Pons (tissue), 1 donor: ENCODE measurements at regions not wholly inside any gene's neighbourhood (a gene's known extent, or its start where the extent isn't known, plus 50 kb on each side); places are given as distances from the start of the nearest gene placed in this dataset.
A peak's percentile ranks its signal among the peaks of the same experiment; 100 is the strongest.

ENCODE experiments used
- DNase-seq: peaks from one replicate; pipeline ENCODE4 v3.0.0-alpha.2; 2016; ENCODE audit warnings: low spot score

DNA sequence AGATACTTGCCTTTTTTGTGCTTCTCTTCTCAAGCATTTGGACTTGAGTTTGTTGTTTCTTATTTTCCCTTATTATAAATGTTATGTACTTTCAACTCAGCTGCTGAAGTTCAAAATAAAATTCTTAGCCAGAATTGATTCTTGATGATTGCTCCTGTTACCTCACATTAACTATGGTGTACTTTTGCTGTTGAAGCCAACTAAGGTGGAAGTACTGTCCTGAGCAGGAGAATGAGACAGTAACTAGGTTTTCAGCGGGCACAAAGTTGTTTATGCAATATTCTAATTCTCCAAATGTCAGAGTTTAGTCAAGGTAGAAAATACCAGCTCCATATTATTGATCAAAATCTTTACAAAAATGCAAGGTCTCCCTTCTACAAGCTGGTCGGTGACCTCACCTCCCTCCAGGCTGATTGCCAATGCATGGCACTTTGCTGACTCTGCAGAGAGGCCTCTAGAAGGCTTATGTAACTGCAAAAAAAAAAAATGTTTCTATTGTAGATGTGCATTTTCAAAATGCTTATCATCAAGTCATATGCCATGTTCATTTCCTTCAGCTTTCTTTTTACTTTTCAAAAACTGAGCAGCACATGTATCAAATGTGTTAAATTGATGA lies 1783.5 kb upstream of the WWC1 start:
- DNase-seq = no peak

- no peak for DNase-seq
These were observed 1782.4 kb upstream of the WWC1 start for GRCh38 chr5:166509085-166509484.

DNA sequence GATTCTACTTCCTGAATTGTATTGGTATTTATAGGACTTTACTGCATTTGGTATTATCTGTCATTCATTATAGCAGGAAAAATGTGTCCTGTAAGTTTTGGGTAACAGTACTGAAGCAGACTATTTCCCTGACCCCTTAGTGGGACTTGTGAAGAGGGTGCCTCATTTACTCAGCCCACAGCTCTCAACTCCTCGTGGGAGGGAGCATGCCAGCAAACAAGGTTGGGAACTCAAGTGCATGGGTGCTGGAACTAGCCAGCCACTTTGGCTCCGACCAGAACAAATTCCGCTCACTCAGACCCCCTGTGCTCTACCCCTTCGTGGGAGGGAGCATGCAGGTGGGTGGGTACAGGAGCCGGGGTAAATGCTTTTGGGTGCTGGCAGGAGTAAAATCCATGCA lies 1773.5 kb upstream of the WWC1 start:
- no peak for DNase-seq

DNA sequence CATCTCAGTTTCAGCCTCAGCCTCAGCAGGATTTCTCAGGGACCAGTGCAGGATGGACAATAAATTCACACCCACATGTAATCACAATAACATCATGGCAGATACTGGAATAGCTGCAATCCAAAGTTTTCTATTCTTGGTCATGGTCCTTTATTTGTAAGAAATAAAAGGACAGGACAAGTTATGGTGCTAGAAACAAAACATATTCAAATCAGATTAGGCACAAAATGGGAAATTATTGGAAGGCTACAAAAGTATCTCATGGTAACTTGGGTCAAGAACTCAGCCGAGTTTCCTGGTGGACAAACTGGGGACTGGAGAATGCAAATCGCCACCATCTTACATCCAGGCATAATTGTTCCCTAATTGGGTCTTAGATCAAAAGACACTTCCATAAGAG lies 1768.2 kb upstream of the WWC1 start:
- DNase-seq = no peak

- no peak for DNase-seq
These were observed 1762.2 kb upstream of the WWC1 start for GRCh38 chr5:166529200-166529599.

- no peak for DNase-seq
These were observed 1758.8 kb upstream of the WWC1 start for GRCh38 chr5:166532456-166533220.

GRCh38 chr5:166535641-166536040 lies 1755.8 kb upstream of the WWC1 start:
- no peak for DNase-seq

GRCh38 chr5:166540156-166540555 lies 1751.3 kb upstream of the WWC1 start:
- no peak for DNase-seq

DNA sequence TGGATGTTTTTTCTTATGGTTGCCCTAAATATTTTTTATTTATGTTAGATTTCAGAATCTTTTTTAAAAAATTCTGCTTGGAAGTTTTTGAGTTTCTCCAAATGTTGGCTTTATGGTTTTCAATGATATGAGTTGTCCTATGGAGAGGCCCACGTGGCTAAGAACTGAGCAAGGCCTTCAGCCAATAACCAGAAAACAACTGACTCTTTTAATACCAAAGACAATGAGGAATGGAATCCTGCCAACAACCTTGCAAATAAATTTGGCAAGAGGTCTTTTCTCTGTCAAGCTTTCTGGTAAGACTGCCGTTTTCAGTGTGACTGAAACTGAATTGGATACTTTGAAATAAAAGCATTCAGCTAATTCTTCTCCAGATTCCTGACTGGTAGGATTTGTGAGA lies 1740.1 kb upstream of the WWC1 start:
- peak; percentile 96 for DNase-seq

- no peak for DNase-seq
These were observed 1737.7 kb upstream of the WWC1 start for GRCh38 chr5:166553778-166554177.

DNA sequence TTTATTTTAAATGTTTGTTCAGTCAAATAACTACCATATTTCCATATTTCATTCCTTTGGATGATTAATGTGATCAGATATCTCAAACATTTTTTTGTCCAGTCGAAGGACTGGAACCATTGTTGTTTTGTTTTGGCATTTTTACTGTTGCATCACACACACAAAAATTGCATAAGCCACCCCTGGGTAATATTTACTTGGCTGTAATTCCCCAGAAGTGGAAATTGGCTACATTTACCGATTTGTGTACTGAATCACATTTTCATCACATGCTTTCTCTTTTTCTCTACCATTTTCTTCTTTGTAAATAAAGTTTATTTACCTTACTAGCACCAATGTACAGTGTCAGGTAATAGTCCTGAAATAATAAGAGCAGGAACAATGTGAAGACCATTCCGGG lies 1729.7 kb upstream of the WWC1 start:
- DNase-seq = no peak

DNA sequence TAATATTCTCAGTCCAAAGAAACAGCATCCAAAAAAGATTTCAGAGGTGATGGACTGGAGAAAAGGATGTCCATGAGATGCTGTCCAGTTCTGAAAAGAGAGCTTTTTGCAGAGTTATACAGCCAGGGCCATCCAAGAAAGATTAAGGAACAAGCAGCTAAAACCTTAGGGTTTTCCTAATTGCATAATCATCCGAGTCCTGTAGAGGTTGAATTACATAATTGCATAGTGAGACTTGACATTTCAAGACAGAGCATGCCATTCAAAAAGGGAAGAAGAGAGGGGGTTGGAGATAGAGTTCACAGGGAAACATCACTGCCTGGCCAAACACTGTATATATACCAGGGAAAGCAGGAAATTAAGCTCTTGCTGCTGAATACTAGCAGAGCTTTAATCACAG lies 1729.2 kb upstream of the WWC1 start:
- DNase-seq = no peak

GRCh38 chr5:166566725-166567124 lies 1724.7 kb upstream of the WWC1 start:
- DNase-seq = no peak

- no peak for DNase-seq
These were observed 1720.6 kb upstream of the WWC1 start for GRCh38 chr5:166570865-166571264.

DNA sequence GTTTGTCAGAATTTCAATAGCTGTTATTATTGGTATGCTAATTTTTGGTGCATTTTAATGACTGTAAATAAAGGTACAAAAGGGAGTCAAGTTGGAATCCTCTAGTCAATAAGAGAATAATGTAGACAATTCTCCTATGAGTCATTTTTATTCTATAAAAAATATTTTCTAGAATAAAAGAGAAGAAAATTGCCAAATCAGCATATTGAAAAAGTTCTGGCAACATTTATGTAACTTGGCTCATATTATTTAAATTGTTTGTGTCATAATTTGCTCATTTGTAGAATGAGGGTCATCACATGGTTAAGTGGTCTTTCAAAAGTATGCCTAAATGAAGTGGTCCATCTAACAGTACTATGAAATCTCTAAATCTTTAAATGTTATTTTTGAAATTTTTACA lies 1719.8 kb upstream of the WWC1 start:
- no peak for DNase-seq

GRCh38 chr5:166576323-166576722 lies 1715.1 kb upstream of the WWC1 start:
- DNase-seq = no peak

- no peak for DNase-seq
These were observed 1709.6 kb upstream of the WWC1 start for GRCh38 chr5:166581826-166582225.

- DNase-seq = no peak
These were observed 1709.0 kb upstream of the WWC1 start for GRCh38 chr5:166582416-166582815.

GRCh38 chr5:166594567-166594966 lies 1696.9 kb upstream of the WWC1 start:
- no peak for DNase-seq

- no peak for DNase-seq
These were observed 1696.0 kb upstream of the WWC1 start for GRCh38 chr5:166595274-166595951.

DNA sequence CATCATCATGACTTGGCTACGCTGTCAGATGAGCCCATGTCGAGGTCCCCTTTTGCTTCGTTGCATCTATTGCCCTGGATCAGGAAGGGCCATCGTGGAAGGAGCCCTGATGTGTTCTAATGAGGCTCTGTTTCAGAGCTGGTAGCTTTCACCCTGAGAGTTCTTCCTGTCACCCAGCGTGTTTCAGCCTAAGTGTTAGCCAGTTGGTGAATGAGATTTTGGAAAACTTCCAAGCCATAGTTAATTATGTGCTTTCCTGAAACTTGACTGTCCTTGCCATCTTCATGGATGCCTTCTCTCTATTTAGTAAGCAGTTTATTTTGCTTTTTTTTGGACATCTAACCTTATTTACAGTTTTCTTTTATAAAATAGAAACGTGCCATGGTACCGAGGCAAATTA lies 1695.4 kb upstream of the WWC1 start:
- no peak for DNase-seq

GRCh38 chr5:166602271-166602670 lies 1689.2 kb upstream of the WWC1 start:
- no peak for DNase-seq

- no peak for DNase-seq
These were observed 1673.9 kb upstream of the WWC1 start for GRCh38 chr5:166617507-166617906.
